ENCODE measurements at regions not wholly inside any gene's neighbourhood (a gene's known extent, or its start where the extent isn't known, plus 50 kb on each side); places are given as distances from the start of the nearest gene placed in this dataset.
"Not testable (repeated sequence)": the region's sequence is repeated elsewhere in the genome, so short reads cannot be mapped to it uniquely, and the experiment has no call there.

DNA sequence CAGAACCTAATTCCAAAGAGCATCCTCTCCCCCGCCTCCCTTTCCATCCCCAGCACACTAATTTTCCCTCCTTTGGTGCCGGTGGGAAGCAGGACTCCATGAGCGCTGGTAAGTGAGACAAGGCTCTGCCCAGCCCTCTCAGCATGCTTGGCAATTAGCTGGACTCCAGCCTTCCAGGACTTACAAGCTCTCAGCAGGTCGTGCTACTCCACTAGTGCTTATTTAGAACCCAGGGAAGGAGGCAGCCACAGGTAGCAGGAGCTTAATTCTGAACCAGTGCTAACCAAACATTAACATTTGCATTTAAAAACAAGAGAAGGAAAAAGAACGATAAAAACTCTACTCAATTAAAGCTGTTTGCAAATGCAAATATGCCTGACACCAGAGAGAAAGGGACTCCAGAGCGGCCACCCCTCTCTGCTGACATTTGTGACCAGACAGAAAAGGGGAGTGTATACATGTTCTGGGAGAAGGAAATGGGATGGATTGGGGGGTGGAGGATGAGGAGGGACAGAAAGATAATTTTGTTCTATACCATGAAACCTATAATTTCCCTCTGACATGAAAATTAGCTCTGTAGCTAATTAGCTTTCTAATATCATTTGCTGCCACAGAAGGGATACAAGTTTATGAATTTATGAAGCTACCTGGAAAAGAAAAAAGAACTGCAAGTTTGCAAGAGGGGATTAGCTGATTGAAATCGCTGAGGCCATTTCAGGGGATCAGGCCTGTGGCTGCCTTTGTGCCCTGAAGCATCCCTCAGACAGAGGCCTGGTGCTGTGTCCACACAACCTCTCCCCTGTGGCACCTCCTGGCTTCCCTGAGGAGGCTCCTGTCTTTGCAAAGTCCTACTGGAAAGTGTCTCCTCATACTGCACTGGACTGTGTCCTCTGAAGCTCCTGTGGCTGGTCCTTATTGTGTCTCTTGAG, 266.3 kb downstream of the SEC61B start:
- DNase-seq: no peak

DNA sequence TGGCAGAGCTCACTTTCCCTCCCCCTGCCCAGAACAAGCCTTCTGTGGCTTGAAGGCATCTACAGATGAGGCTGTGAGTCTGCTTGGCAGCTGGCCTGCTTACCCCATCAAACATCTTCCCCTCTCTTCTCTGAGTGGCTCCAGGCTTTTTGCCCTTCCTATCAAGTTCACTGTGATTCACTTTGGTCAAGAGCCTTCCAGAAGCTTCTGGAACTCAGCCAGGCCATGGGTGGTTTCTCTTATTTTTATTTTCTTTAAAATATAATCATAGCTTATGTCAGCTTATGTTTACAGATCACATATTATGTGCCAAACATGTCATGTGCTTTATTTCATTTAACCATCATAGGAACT, 267.0 kb downstream of the SEC61B start:
- DNase-seq: no peak

DNA sequence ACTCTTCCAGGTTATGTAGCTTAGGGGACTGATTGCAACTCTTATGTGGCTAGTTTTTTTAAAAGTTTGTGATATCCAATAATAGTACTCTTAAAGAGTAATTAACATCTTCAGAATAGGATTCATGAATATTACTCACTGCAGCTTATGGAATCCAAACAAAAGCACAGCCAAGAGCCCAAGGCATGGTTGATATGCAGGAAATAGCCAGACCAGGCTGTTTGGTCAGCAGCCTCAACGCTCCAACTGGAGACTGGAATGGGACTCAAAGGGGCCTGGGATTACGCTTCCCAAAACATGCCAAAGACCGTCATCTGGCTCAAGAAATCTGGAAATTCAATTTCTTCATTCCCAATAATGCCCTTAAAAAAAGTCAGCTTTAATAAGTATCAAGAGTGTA, 268.6 kb downstream of the SEC61B start:
- DNase-seq: no peak

DNA sequence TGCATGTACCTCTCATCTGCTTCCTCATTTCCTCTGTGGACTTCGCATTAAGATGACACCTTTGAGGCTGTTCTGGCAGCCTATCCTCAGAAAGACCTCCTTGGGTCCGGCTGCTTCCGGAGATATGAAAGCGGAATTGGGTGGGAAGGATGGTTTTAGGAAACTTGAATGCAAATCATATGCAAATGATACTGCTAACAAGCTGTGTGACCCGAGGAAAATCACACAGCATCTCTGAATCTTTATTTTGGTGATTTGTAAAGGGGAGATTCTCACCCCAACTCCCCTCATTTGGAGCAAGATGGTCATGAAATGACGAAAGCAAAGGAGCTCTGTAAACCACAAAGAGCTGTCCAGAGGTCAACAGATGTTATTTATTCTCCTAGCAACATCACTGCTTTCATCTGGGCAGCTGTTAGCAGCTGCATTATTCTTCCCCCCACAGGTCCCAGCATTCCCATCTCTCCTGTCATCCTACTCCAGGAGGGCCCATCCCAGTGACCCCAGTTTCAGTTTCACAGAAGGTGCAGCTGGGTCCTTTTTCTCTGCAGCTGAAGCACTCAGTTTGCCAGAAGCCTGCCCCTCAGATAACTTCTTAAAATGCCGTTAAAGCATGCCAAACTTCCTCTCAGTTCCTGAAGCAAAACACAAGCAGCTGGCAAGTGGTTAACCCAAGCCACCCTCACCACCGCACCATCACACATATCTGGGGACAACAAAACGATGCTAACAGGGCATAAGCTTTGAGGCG, 269.5 kb downstream of the SEC61B start:
- DNase-seq: no peak

DNA sequence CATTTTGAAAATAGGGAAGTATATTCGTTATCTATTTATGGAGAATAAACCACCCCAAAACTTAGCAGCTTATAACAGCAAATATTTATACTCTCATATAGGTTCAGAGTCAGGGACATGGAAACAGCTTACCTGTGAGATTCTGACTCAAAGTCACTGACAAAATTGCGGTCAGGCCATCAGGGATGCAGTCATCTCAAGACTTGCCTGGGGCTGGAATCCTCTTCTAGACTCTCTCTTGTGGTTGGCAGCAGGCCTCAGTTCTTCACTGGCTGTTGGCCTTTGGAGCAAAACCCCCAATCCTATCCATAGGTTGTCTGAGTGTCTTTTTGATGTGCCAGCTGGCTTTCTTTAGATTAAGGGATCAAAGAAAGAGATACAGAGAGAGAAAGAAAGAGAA, 275.6 kb downstream of the SEC61B start:
- DNase-seq: no peak

DNA sequence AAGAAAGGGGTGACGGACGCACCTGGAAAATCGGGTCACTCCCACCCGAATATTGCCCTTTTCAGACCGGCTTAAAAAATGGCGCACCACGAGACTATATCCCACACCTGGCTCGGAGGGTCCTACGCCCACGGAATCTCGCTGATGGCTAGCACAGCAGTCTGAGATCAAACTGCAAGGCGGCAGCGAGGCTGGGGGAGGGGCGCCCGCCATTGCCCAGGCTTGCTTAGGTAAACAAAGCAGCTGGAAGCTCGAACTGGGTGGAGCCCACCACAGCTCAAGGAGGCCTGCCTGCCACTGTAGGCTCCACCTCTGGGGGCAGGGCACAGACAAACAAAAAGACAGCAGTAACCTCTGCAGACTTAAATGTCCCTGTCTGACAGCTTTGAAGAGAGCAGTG, 276.9 kb downstream of the SEC61B start:
- not testable (repeated sequence) for DNase-seq

DNA sequence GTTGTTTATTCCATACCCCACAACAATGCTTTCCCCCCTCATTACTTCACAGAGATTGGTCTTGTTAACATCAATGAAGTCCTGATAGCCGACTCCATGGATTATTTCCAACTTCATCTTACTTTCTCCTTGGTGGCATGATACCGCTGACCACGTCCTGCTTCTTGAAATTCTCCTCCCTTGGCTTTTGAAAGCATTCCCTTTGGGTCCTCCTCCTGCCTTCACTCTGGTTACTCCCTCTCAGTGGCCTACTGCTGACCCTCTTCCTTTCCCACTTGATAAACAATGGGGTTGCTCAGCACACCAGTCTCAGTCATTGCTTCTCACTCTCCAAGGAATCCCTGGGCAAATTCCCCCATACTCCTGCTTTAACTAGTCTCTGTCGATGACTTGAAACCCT, 283.9 kb downstream of the SEC61B start:
- no peak for DNase-seq

DNA sequence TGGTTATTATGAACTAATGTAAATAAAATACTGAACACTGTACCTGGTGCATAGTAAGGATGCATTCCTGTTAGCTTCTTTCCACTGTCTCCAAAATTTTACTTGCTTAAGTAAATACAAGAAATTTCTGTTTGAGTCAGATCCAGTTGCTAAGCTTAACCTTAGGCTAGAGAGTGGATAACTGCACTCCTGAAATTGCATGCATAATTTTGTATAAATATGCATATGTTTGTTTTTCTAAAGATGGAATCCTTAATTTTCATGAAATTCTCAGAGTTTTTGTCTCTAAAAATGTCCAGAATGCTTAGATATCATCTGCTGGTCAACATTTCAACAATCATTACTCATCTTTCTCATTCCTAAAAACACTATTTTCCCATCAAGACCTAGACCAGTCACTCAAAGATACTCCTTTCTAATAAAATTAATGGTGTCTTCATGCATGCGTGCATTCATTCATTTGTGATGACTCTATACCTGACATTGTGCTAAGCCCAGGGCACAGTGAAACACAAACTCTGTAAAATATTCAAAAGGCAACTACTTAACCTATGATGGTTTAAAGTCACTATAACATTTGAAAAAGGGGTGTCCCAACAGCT, 284.8 kb downstream of the SEC61B start:
- no peak for DNase-seq

DNA sequence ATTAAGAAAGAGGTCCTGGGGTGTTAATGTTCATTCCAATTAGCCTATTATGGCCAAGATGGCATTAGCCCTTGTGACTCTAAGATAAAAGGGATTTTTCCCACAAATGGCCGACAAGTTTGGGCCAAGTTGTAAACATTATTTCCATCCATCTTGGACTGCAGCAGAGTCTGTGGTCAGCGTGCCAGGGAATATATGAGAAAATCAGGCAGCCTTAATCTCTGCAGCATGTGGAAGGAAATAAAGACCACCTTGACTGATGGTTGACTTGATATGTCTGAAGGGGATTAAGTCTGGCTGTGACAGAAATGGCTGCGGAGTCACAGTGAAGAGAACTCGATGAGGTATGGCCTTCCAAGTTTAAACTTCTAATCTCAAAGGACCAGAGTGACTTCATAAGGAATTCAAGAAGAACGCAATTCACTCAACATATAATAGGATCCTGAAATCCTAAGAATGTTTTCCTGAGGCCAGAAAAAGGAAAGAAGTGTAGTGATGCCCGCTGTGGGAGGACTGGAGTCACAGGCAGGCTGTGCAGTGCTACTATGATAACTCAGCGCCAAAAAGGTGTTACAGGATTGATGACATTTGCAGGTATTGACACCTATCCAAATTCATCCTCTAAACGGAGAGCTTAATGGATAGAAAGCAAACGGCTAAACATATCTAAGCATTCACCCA, 287.1 kb downstream of the SEC61B start:
- DNase-seq: no peak

DNA sequence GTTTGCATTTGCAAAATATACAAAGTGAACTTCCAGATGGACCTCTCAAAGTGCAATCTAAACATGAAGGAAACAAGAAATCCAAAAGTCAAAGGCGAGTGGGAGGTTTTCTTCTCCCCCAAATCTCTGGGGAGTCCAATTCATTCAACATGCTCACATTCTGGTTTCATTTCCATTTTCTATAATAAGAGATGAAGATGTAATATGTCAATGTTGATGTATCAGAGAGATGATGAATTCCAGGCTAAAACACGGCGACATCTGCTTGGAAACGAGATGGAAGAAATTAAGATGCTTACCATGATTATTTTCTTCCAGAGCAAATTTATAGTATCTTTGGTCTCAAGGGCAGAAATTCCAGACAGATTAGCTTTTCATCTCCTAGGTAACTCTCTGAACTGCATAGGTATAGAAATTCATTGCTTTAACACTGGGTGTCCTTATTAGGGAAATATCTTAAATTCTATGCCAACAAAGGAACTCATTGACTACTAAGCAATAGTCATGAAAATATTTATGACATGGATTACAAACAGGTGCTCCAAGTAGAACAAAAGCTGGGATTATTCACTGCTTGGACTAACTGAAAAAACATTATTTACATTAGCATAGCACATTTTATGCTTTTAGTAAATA, 287.9 kb downstream of the SEC61B start:
- no peak for DNase-seq

DNA sequence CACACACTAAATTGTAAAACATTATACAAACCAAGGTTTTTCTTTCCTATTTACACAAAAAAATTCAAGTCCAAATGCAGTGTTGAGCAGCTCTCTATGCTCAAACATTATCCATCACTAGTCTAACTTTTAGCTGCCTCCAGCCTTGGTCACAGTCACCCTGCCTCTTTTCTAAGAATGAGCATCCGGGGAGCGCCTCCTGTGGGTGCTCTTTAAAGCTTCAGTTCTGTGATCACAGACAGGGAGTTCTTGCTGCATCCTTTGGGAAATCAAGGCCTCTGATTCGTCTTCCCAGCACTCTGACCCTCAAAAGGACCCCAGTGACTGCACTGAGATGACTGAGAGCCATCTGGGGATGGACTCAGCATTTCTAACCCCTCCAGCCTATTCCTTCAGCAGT, 289.6 kb downstream of the SEC61B start:
- no peak for DNase-seq

DNA sequence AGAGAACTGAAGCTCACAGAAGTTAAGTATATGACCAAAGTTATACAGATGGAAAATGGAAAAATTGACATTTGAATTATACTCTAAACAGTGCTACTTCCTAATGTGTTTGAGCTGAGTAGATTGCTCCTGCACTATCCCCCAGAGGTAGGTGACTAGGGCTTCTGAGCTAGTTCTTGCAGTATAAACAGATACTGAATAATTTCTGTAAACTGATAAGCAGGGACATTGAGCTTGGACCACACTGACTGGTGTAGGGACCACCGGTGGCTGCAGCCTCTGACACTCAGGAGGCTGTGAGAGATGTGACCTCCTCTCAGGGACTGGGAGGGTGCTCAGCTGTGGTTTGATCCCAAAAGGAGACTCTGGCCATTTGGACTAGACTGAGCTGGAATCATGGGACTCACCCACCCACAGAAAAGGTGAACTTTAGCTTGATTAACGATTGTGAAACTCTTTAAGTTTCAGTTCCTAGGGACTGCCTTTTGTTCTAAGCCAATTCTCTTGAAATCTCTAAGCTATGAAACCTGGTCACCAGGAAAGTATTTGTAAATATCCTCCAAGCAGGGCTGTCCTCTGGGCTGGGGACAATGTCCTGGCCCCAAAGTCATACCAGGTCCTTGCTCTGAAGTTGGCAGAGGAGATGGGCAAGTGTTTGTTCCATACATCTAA, 291.5 kb downstream of the SEC61B start:
- no peak for DNase-seq

DNA sequence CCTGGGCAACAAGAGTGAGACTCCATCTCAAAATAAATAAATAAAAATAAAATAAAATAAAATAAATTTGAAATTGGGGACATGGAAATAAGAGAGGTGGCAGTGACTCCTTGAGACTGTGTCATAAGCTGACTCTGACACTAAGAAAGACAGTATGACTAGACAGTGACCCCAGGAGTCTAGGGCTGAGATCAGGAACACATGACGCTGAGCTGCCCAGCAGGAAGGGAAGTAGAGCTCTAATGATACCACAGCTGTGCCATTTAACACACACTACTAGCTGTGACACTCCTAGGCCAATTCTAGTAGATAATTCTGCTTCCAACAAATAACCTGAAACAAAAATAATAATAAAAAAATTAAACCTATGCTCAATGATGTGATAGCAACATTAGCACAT, 293.0 kb downstream of the SEC61B start:
- DNase-seq: no peak

DNA sequence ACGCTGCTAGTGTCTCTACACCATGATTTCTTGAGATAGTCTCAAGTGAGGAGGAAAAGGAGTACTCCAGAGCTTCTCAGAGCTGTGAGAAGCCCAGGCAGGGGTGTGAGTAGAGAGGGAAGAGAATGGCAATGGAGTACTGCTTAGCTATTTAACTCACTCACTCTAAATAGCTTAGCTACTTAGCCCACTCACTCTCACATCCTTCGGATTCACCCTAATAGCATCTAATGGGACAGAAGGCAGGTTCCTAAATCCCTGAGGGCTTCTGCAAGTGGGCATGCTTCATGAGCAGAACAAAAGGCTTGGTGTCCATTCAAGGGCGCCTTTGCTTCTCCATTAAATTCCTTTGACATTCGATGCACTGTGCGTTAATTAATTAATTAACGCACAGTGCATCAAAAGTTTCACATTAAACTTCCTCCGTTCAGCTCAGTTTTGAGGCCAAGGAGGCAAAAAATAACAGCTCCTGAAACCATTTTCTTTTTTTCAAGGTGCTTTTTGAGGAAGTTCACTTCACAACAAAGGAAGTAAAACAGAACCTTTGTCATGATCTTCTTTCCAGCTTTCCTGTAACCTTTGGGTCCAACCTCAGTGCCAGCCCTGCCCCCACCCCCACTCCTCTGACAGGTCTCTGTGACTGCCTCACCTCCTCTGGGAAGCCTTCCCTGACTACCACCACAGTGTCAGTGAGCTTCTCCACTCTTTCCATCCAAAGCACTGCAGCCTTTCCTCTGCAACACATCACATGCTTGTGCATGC, 294.0 kb downstream of the SEC61B start:
- DNase-seq: no peak

DNA sequence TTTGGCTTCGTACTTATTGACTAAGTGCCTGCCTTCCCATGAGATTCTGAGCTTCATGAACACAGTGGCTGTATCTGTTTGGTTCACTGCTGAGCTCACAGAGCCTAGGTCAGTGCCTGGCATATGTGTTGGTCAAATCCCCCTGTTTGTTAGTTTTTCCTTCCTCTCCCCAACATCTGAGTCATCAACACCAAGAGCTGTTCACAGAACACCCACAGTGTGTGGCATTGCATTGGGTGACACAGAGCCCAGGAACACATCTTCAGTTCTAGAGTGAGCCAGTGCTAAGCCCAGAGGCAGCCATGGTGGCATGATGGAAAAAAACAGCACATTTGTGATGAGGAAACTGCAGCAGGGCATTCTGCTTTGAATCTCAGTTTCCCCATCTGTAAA, 294.6 kb downstream of the SEC61B start:
- DNase-seq: no peak

DNA sequence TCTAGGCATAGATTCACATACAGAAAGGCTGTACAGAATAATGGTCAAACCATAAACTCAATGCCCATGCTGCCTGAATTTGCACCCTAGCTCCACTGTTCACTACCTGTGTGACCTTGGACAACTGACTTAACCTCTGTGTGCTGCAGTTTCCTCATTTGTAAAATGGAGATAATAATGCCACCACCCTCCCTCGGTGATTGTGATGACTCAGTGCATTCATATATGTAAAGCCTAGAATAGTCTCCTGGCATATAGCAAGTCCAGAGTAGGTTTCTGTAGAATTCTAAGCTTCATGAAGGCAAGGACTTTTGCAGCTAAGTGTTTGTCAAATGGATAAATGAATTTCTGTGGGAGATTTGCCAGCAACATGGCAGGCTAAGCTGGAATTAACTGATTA, 297.8 kb upstream of the NR4A3 start:
- no peak for DNase-seq

DNA sequence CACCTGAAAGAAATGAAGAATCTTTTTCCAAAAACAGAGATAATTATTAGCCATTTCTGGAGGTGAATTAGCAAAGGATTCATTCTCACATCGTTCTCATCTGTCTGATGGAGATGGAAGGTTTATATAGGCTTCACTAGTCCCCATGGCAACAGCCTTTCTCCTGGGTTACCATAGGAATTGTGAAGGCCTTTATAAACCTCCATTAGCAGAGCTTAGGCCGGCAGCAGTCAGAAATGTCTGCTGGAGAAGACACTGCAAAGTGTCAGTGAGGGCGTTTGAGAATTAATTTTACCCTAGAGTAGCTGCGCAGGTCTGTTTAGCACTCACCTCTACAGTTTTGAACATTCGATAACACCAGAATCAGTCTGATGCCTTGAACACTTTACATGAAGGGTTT, 290.4 kb upstream of the NR4A3 start:
- no peak for DNase-seq

DNA sequence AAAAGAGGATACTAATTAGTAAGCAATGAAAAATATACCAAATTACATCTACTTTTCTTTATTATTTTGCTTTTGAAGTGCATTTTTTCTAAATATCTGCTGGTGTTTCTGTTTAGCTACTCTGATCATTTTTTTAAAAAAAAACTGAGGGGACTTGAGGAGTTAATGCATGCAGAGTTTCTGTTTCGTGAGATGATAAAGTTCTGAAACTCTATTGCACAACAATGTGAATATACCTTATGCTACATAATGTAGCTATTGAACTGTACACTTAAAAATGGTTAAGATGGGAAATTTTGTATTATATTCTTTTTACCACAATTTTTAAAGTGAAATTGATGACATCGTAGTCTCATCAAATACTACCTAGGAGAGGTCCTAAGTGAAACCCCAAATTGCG, 288.3 kb upstream of the NR4A3 start:
- DNase-seq: no peak

DNA sequence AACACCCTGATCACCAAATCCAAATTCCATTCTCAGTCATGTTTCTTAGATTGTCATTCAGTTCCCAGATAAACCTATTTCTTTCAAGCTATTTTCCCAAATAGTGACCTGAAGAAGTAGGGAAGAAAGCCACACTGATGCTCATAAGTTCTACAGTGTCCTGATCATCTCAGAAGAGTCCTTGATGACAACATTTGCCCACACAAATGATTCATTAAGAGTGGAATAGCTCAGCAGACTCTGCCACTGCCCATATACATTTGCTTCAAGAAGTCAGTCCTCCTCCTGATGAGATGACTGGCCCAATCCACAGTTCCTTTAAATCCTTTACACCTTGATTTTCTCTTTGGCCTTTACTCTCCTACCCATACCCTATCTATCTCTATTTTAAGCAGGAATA, 283.7 kb upstream of the NR4A3 start:
- DNase-seq: no peak

DNA sequence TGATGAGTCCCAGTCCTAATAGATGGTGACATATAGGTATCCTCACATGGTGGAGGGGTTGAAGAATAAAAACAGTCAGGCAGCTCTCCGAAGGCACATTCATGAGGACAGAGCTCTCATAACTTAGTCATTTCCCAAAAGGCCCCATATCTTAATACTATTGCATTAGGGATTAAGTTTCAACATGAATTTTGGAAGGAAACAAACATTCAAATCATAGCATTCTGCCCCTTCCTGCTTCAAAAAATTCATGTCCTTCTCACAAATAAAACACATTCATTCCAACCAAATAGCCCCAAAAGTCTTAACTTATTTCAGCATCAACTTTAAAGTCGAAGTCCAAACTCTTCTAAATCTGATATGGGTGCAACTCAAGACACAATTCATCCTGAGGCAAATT, 277.2 kb upstream of the NR4A3 start:
- DNase-seq: no peak

DNA sequence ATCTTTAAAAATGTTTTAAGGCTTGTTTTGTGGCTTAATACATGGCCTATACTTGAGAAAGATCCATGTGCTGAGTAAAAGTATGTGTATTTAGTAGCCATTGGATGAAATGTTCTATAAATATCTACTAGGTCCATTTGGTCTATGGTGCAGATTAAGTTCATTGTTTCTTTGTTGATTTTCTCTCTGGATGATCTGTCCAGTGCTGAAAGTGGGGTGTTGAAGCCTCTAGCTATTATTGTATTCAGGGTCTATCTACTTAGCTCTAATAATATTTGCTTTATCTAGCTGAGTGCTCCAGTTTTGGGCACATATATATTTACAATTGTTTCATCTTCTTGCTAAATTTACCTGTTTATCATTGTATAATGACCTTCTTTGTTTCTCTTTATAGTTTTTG, 272.2 kb upstream of the NR4A3 start:
- no peak for DNase-seq

DNA sequence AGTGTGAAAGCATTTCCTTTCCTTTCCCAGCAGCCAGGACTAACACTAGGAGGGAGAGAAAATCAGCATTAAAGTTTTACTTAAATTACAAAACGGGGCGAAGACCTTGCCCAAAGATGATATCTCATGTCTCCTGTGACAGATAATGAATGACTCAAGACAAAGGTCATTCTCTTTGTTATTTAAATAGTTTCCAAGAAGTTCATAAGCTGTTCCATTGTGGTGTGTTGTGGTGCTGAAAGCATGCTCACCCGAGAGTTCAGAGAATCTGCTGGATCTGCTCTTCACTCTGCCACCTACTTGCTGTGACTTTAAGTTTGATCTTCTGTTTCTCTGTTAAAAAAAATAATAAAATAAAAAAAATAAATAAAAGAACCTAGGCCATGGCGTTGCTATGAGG, 265.9 kb upstream of the NR4A3 start:
- no peak for DNase-seq

Measured in stimulated activated CD4-positive, alpha-beta T cell treated with anti-CD3 and anti-CD28 coated beads, Interleukin-2, amount 100 ng/mL, for 24 hours (primary cell).